ENCODE measurements at regions not wholly inside any gene's neighbourhood (a gene's known extent, or its start where the extent isn't known, plus 50 kb on each side); places are given as distances from the start of the nearest gene placed in this dataset.

DNA sequence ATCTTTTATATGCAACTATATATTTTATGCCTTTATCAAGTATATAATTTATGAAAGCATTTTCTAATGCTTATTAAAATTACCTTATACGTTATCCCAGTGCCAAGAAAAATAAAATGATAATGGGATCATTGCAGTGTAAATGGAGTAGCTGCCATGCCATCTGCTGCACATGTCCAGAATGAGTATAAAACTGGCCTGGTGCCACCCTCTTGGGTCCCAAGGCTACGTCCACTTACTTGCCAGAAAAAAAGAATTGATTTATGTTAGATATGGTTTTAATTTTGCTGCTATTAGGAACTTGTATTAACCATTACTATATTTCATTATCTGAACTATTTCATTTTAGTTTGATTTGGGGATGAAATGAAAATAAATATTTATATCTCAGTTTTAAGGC is 1127.1 kb upstream of the CNTN5 start:
- CTCF ChIA-PET: no interaction called here
- no peaks in the 10 kb centered on the region for H3K4me1 ChIP-seq
- Mint-ChIP-seq H3K4me3 (ENCODE audit: unreplicated experiment) (no peak overlapping the region), H3K36me3 (ENCODE audit: insufficient read depth, unreplicated experiment) (no peaks in the 10 kb centered on the region), H3K27ac (ENCODE audit: unreplicated experiment) (no peak overlapping the region), H3K27me3 (ENCODE audit: insufficient read depth, unreplicated experiment) (no peaks in the 10 kb centered on the region), H3K9me3 (ENCODE audit: unreplicated experiment) (no peaks in the 10 kb centered on the region), H3K4me1 (ENCODE audit: low read depth, unreplicated experiment) (no peaks in the 10 kb centered on the region)
- no peak overlapping the region for H3K4me3 ChIP-seq (ENCODE audit: low read depth, low read length)
- no peak for DNase-seq
- no TSS peak for BruUV-seq (replicated peaks)
- no peaks in the 10 kb centered on the region for H3K27me3 ChIP-seq (replicated peaks; ENCODE audit: control insufficient read depth, insufficient read depth, low read length)
- TF ChIP-seq, protein P1, sequence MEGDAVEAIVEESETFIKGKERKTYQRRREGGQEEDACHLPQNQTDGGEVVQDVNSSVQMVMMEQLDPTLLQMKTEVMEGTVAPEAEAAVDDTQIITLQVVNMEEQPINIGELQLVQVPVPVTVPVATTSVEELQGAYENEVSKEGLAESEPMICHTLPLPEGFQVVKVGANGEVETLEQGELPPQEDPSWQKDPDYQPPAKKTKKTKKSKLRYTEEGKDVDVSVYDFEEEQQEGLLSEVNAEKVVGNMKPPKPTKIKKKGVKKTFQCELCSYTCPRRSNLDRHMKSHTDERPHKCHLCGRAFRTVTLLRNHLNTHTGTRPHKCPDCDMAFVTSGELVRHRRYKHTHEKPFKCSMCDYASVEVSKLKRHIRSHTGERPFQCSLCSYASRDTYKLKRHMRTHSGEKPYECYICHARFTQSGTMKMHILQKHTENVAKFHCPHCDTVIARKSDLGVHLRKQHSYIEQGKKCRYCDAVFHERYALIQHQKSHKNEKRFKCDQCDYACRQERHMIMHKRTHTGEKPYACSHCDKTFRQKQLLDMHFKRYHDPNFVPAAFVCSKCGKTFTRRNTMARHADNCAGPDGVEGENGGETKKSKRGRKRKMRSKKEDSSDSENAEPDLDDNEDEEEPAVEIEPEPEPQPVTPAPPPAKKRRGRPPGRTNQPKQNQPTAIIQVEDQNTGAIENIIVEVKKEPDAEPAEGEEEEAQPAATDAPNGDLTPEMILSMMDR (IDR thresholded peaks at IDR 0.05; ENCODE audit: insufficient read depth in 1 of 2, low read depth in 1 of 2, low read length in 1 of 2, severe bottlenecking in 1 of 2, unreplicated experiment in 1 of 2): no peak
- intact Hi-C loops (cut with micrococcal nuclease; ENCODE audit: unreplicated experiment): no loop called here
- no peaks in the 10 kb centered on the region for H3K9me3 ChIP-seq
- POLR2A ChIA-PET: no interaction called here
- H3K36me3 ChIP-seq (ENCODE audit: control insufficient read depth, insufficient read depth, low read length): no peaks in the 10 kb centered on the region

DNA sequence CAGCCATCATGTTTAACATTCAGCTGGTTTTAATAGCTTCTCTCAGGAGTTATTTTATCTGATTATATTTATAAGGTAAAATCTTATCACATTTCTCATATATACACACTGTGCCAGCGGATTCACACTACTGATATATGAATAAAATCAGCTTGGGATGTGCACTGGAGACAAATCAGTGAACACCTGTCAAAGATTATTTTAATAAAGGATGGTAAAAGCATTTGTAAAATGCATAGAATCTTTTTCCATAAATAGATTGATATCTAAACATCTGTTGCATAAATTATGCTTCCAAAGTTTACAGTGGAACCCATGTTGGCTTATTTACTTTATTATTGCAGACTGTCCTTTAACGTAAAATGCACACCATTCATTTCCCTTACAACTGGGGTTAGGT is 1125.8 kb upstream of the CNTN5 start:
- no peaks in the 10 kb centered on the region for H3K36me3 ChIP-seq (ENCODE audit: control insufficient read depth, insufficient read depth, low read length)
- Mint-ChIP-seq H3K27me3 (ENCODE audit: insufficient read depth, unreplicated experiment) (no peaks in the 10 kb centered on the region), H3K27ac (ENCODE audit: unreplicated experiment) (no peak overlapping the region), H3K4me1 (ENCODE audit: low read depth, unreplicated experiment) (no peaks in the 10 kb centered on the region), H3K36me3 (ENCODE audit: insufficient read depth, unreplicated experiment) (no peaks in the 10 kb centered on the region), H3K4me3 (ENCODE audit: unreplicated experiment) (no peak overlapping the region), H3K9me3 (ENCODE audit: unreplicated experiment) (no peaks in the 10 kb centered on the region)
- DNase-seq: no peak
- intact Hi-C loops (cut with micrococcal nuclease; ENCODE audit: unreplicated experiment): no loop called here
- H3K9me3 ChIP-seq: no peaks in the 10 kb centered on the region
- no peaks in the 10 kb centered on the region for H3K27me3 ChIP-seq (replicated peaks; ENCODE audit: control insufficient read depth, insufficient read depth, low read length)
- H3K4me1 ChIP-seq: no peaks in the 10 kb centered on the region
- TF ChIP-seq, protein P1 (IDR thresholded peaks at IDR 0.05; ENCODE audit: insufficient read depth in 1 of 2, low read depth in 1 of 2, low read length in 1 of 2, severe bottlenecking in 1 of 2, unreplicated experiment in 1 of 2): no peak
- CTCF ChIA-PET: no interaction called here
- no peak overlapping the region for H3K4me3 ChIP-seq (ENCODE audit: low read depth, low read length)
- POLR2A ChIA-PET: no interaction called here
- no TSS peak for BruUV-seq (replicated peaks)

DNA sequence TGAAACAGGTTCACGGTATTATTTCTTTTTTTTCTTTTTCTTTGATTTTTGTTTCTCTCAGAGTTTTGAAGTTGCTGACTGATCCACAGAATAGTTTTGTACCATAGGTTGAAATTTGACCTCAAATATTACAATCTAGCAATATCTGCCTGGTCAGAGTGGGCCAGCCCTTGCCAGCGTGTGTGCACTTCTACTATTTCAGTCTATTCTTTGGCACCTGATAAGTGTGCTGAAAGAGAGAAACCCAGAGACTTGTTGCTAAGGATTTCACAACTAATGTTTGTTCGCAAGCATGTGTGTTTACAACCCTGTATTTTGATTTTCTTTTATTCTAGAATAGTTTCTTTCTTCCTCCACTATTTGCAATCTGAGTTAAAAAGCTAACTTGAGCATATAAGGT is 1125.2 kb upstream of the CNTN5 start:
- Mint-ChIP-seq H3K9me3 (ENCODE audit: unreplicated experiment) (no peaks in the 10 kb centered on the region), H3K4me1 (ENCODE audit: low read depth, unreplicated experiment) (no peaks in the 10 kb centered on the region), H3K4me3 (ENCODE audit: unreplicated experiment) (no peak overlapping the region), H3K36me3 (ENCODE audit: insufficient read depth, unreplicated experiment) (no peaks in the 10 kb centered on the region), H3K27ac (ENCODE audit: unreplicated experiment) (no peak overlapping the region), H3K27me3 (ENCODE audit: insufficient read depth, unreplicated experiment) (no peaks in the 10 kb centered on the region)
- Histone ChIP-seq H3K9me3 (no peaks in the 10 kb centered on the region), H3K4me3 (ENCODE audit: low read depth, low read length) (no peak overlapping the region), H3K4me1 (no peaks in the 10 kb centered on the region), H3K36me3 (ENCODE audit: control insufficient read depth, insufficient read depth, low read length) (no peaks in the 10 kb centered on the region), H3K27me3 (replicated peaks; ENCODE audit: control insufficient read depth, insufficient read depth, low read length) (no peaks in the 10 kb centered on the region)
- TF ChIP-seq, protein P1 (IDR thresholded peaks at IDR 0.05; ENCODE audit: insufficient read depth in 1 of 2, low read depth in 1 of 2, low read length in 1 of 2, severe bottlenecking in 1 of 2, unreplicated experiment in 1 of 2): no peak
- intact Hi-C loops (cut with micrococcal nuclease; ENCODE audit: unreplicated experiment): no loop called here
- CTCF ChIA-PET: no interaction called here
- no peak for DNase-seq
- BruUV-seq (replicated peaks): no TSS peak
- POLR2A ChIA-PET: no interaction called here
